Endothelial cell of umbilical vein (primary cell): ENCODE measurements at regions not wholly inside any gene's neighbourhood (a gene's known extent, or its start where the extent isn't known, plus 50 kb on each side); places are given as distances from the start of the nearest gene placed in this dataset.

Source experiments
- BruUV-seq: library from RNA; stranded (reverse); fragments of 400-500 nt; replicated peaks from 2 replicates; lab custom pipeline; 2021; lab: Mats Ljungman, UMichigan
- CTCF ChIA-PET: fragments of 300-600, 350-600 bp; sonication (Branson Sonifier 250); formaldehyde crosslinking; loops from one replicate; lab custom pipeline; 2021; ENCODE audit warnings: antibody characterized with exemption, inconsistent platforms; lab: Charles Lee
- POLR2A ChIA-PET: fragments of 300-600, 350-600 bp; sonication (Branson Sonifier 250); formaldehyde crosslinking; loops from one replicate; lab custom pipeline; 2021; ENCODE audit warnings: antibody characterized with exemption, inconsistent platforms; lab: Charles Lee
- DNase-seq: peaks from one replicate; pipeline ENCODE4 v3.0.0-alpha.2; 2011; ENCODE audit warnings: low read depth, low spot score
- FAIRE-seq: peaks from 2 replicates; lab custom pipeline; 2011; peaks lifted over from hg19 to GRCh38; lab: Jason Lieb, UNC
- H2AFZ ChIP-seq: 2 replicates; pipeline ENCODE4 v1.6.0; 2012; ENCODE audit warnings: low read depth, low read length, control low read depth, inconsistent platforms
- H3K27ac ChIP-seq: 2 replicates; pipeline ENCODE4 v1.5.1; 2011; ENCODE audit warnings: low read depth, mild to moderate bottlenecking, control low read depth, low read length, moderate library complexity; ENCODE audit not compliant: insufficient read depth
- H3K27me3 ChIP-seq, 2 experiments: 2 replicates each; pipeline versions ENCODE4 v1.6.0 to v1.6.1; 2011; ENCODE audit warnings: low read length in 2 of 2, mixed read lengths in 1 of 2; ENCODE audit not compliant: control insufficient read depth in 2 of 2, insufficient read depth in 2 of 2
- H3K36me3 ChIP-seq, 2 experiments: 2 replicates in 1 of 2; 3 replicates in 1 of 2; pipeline ENCODE4 v1.5.1; 2011; ENCODE audit warnings: low read length in 2 of 2, mild to moderate bottlenecking in 1 of 2, moderate library complexity in 1 of 2; ENCODE audit not compliant: control insufficient read depth in 2 of 2, insufficient read depth in 2 of 2; ENCODE audit errors: extremely low read depth in 1 of 2
- H3K4me1 ChIP-seq: 3 replicates; pipeline ENCODE4 v1.5.1; 2011; ENCODE audit warnings: mild to moderate bottlenecking, low read length; ENCODE audit not compliant: control insufficient read depth, insufficient read depth; ENCODE audit errors: extremely low read depth
- H3K4me2 ChIP-seq: 2 replicates; pipeline ENCODE4 v1.6.1; 2011; ENCODE audit warnings: low read length, control low read depth, mixed read lengths; ENCODE audit not compliant: insufficient read depth
- H3K4me3 ChIP-seq, 3 experiments: fragments of 200-600 bp in 1 of 3; sonication (generic), shearing (Covaris generic) in 1 of 3; replicated peaks in 1 of 3; 2 replicates each; pipeline ENCODE4 v1.5.1; 2011 to 2016; ENCODE audit warnings: control low read depth in 3 of 3, low read length in 3 of 3, mild to moderate bottlenecking in 2 of 3, inconsistent platforms in 1 of 3, low read depth in 1 of 3, moderate library complexity in 1 of 3; ENCODE audit not compliant: insufficient read depth in 1 of 3
- H3K79me2 ChIP-seq: 2 replicates; pipeline ENCODE4 v1.6.0; 2012; ENCODE audit warnings: low read length, inconsistent platforms; ENCODE audit not compliant: control insufficient read depth, insufficient read depth
- H3K9ac ChIP-seq: replicated peaks from 2 replicates; pipeline ENCODE3; 2011; ENCODE audit warnings: low read length, control low read depth; ENCODE audit not compliant: insufficient read depth; ENCODE audit errors: extremely low read depth
- H3K9me1 ChIP-seq: replicated peaks from 3 replicates; pipeline ENCODE4 v1.6.0; 2011; ENCODE audit warnings: mild to moderate bottlenecking, low read length; ENCODE audit not compliant: control insufficient read depth, insufficient read depth; ENCODE audit errors: extremely low read depth
- H3K9me3 ChIP-seq: replicated peaks from 2 replicates; pipeline ENCODE4 v1.5.1; 2012; ENCODE audit warnings: low read length, inconsistent platforms; ENCODE audit not compliant: control insufficient read depth, insufficient read depth
- H4K20me1 ChIP-seq: replicated peaks from 2 replicates; pipeline ENCODE3; 2011; ENCODE audit warnings: mild to moderate bottlenecking, low read length; ENCODE audit not compliant: control insufficient read depth, insufficient read depth; ENCODE audit errors: extremely low read depth
- CTCF ChIP-seq, 2 donors: IDR thresholded peaks; 1 replicate in 1 of 2; 2 replicates in 1 of 2; pipeline ENCODE4 v1.5.1; 2011; ENCODE audit warnings: low read length in 2 of 2, mild to moderate bottlenecking in 2 of 2, moderate library complexity in 2 of 2, control low read depth in 1 of 2, inconsistent platforms in 1 of 2, low read depth in 1 of 2; ENCODE audit not compliant: insufficient read depth in 1 of 2; ENCODE audit errors: extremely low read depth in 1 of 2
- EZH2 ChIP-seq: IDR thresholded peaks from 2 replicates; pipeline ENCODE4 v1.6.1; 2012; ENCODE audit warnings: borderline replicate concordance, low read depth, mild to moderate bottlenecking, moderate library complexity, low read length, inconsistent platforms; ENCODE audit not compliant: severe bottlenecking
- FOS ChIP-seq: IDR thresholded peaks from 2 replicates; pipeline ENCODE4 v1.6.1; 2011; ENCODE audit warnings: mild to moderate bottlenecking, low read length, moderate library complexity, borderline replicate concordance; ENCODE audit not compliant: insufficient read depth
- GATA2 ChIP-seq: IDR thresholded peaks from 2 replicates; pipeline ENCODE4 v1.7.0; 2011; ENCODE audit warnings: low read depth, mild to moderate bottlenecking, moderate library complexity, mixed read lengths, low read length; ENCODE audit not compliant: insufficient read length, insufficient read depth
- JUN ChIP-seq: IDR thresholded peaks from 2 replicates; pipeline ENCODE4 v1.6.1; 2011; ENCODE audit warnings: borderline replicate concordance, low read depth; ENCODE audit not compliant: insufficient read length, insufficient read depth
- MAX ChIP-seq: IDR thresholded peaks from 2 replicates; pipeline ENCODE4 v1.6.1; 2011; ENCODE audit not compliant: insufficient read depth, insufficient read length
- MYC ChIP-seq: IDR thresholded peaks from one replicate; pipeline ENCODE4 v1.6.1; 2011; ENCODE audit warnings: mild to moderate bottlenecking, low read depth, low read length
- POLR2A ChIP-seq: IDR thresholded peaks from 2 replicates; pipeline ENCODE4 v1.6.1; 2012; ENCODE audit warnings: low read depth, mild to moderate bottlenecking, control low read depth, low read length
- POLR2AphosphoS5 ChIP-seq: IDR thresholded peaks from 2 replicates; pipeline ENCODE4 v1.6.1; 2012; ENCODE audit warnings: low read depth, mild to moderate bottlenecking, control low read depth, low read length, moderate library complexity; ENCODE audit not compliant: insufficient read depth
- dilution Hi-C: fragments of 300-500 bp; cut with MboI; formaldehyde crosslinking; loops from one replicate; pipeline ENCODE4 v1.15.0; 2019; ENCODE audit warnings: low sequenced_read_pairs; ENCODE audit not compliant: extremely low pct_ligation_motif_present
- intact Hi-C: fragments of 100-400 bp; cut with micrococcal nuclease; formaldehyde crosslinking; loops from one replicate; pipeline ENCODE4 v1.10.0; 2022

GRCh38 chr10:47214520-47214919, 85.5 kb upstream of the GDF10 start:
- ChIA-PET POLR2A (no interaction called here), CTCF (interaction anchor here (0.7 kb wide), 1 partner anchor 8 kb away, joined by 3 read pairs; no protein-coding TSS in a partner anchor)
- dilution Hi-C loops, result no loop called here

More at GRCh38 chr10:47214520-47214919, 85.5 kb upstream of the GDF10 start:
- Histone ChIP-seq H3K9me1 (no peaks in the 10 kb centered on the region), H3K9ac (no peak overlapping the region), H3K79me2 (no peaks in the 10 kb centered on the region), H4K20me1 (no peaks in the 10 kb centered on the region), H3K27me3 (no peaks in the 10 kb centered on the region), H3K27ac (no peak overlapping the region), H2AFZ (no peak overlapping the region), H3K9me3 (no peaks in the 10 kb centered on the region), H3K4me2 (no peak overlapping the region), H3K36me3 (no peaks in the 10 kb centered on the region), H3K4me1 (no peaks in the 10 kb centered on the region), H3K4me3 (no peak overlapping the region)
- TF ChIP-seq POLR2A (no peak), EZH2 (no peak), FOS (no peak), MAX (no peak), CTCF (IDR thresholded peaks at IDR 0.05; ENCODE audit: extremely low read depth in 1 of 2, insufficient read depth in 1 of 2, low read depth in 1 of 2, low read length in 2 of 2) (no peak), MYC (no peak), JUN (no peak), GATA2 (no peak), POLR2AphosphoS5 (no peak)
- intact Hi-C loops, result no loop called here
- FAIRE-seq (no peak), DNase-seq (no peak)
- no TSS peak for BruUV-seq
